Hippocampal formation (tissue), 2 donors: ENCODE measurements at regions not wholly inside any gene's neighbourhood (a gene's known extent, or its start where the extent isn't known, plus 50 kb on each side); places are given as distances from the start of the nearest gene placed in this dataset.

ENCODE experiments used
- DNase-seq, 2 donors: peaks; one replicate each; lab custom pipeline; 2025; lab: John Stamatoyannopoulos, UW

- peak in 1 of 2 donors; percentile 9 for DNase-seq
These were observed 50.3 kb upstream of the PREP start for GRCh38 chr6:105452924-105453756.
